Fibroblast of villous mesenchyme (primary cell): ENCODE measurements at regions not wholly inside any gene's neighbourhood (a gene's known extent, or its start where the extent isn't known, plus 50 kb on each side); places are given as distances from the start of the nearest gene placed in this dataset.

Experiments used
- DNase-seq: peaks from one replicate; pipeline ENCODE4 v3.0.0-alpha.2; 2010; ENCODE audit warnings: low read depth
- H3K4me3 ChIP-seq: 2 replicates; pipeline ENCODE4 v1.5.1; 2011; ENCODE audit warnings: low read depth, mild to moderate bottlenecking, low read length
- TF ChIP-seq, protein P1 (sequence below): IDR thresholded peaks from 2 replicates; pipeline ENCODE4 v1.5.1; 2012; ENCODE audit warnings: low read depth, mild to moderate bottlenecking, low read length; ENCODE audit not compliant: insufficient read depth

DNA sequence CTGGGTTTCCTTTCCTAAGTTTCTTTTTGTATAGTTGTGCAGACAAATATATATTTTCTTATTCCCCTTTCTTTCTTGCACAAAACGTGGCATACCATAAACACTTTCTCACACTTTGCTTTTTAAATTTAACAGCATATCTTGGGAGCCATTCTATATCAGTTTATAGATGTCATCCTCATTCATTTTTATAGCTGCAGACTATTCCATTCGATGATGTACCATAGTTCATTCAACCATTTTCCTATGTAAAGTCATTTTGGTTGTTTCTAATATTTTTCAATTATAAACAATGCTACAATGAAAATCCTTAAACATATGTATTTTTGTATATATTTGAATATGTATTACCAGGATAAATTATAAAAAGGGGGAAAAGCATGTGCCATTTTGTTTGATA, 102.5 kb downstream of the RRM1 start:
- TF ChIP-seq, protein P1, sequence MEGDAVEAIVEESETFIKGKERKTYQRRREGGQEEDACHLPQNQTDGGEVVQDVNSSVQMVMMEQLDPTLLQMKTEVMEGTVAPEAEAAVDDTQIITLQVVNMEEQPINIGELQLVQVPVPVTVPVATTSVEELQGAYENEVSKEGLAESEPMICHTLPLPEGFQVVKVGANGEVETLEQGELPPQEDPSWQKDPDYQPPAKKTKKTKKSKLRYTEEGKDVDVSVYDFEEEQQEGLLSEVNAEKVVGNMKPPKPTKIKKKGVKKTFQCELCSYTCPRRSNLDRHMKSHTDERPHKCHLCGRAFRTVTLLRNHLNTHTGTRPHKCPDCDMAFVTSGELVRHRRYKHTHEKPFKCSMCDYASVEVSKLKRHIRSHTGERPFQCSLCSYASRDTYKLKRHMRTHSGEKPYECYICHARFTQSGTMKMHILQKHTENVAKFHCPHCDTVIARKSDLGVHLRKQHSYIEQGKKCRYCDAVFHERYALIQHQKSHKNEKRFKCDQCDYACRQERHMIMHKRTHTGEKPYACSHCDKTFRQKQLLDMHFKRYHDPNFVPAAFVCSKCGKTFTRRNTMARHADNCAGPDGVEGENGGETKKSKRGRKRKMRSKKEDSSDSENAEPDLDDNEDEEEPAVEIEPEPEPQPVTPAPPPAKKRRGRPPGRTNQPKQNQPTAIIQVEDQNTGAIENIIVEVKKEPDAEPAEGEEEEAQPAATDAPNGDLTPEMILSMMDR = no peak
- no peak for DNase-seq
- no peak overlapping the region for H3K4me3 ChIP-seq

DNA sequence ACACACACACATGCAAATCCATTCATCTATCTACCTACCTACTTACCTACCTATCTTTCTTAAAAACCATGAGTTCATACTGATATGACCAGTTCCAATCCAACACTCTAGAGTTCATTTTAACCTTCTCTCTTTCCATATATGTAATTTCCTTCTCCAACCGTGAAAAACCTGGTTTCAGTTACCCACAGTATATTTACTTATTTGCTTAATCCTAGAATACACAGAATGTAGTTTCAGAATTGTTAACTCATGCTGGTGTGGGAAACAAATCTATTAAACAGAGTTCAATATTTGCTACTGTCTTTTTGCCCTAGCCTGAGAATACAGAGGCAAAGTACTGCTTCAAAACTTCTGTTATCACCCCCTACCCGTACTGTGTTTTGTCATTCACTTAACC, 101.3 kb downstream of the RRM1 start:
- TF ChIP-seq, protein P1 = no peak
- DNase-seq = no peak
- no peak overlapping the region for H3K4me3 ChIP-seq

DNA sequence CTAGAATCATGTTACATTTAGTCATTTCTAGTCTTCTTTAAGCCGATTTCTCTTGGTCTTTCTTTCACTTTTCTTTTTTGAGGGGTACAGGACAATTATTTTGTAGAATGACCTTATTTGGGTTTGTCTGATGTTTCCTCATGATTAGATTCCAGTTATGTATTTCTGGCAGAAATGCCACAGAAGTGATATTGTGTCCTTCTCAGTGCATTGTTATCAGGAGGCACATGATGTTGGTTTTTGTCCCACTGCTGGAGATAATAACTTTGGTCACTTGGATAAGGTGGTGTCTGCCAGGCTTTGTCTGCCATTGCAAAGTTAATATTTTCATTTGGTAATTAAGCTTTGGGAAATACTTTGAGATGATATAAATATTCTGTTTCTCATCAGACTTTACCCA, 100.3 kb downstream of the RRM1 start:
- no peak overlapping the region for H3K4me3 ChIP-seq
- no peak for DNase-seq
- TF ChIP-seq, protein P1 = no peak

DNA sequence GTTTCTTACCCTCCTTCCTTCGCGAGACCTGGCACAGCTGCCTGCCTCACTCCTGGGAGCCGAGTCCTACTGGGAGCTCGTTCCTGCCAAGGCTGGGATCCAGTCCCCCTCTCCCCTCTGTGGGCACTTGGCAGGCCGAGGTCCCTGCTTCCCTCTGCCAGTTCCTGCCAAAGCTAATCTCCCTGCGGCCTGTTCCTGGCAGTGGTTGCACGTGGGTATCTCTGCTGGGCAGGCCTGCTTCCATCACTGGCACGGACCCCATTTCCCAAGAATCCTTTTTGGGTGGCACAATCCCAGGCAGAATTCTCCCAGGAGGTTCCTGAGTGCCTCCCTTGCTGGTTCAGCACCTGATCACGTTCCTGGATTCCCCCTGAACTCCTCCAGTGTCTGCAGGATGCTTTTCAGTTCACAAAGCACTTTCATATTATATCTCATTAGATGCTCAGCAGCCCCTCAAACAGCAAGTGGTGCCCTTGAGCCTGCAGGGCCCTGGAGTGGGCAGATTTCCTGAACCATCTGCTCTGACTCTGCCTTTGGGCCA, 96.5 kb downstream of the RRM1 start:
- H3K4me3 ChIP-seq = no peak overlapping the region
- DNase-seq = no peak
- TF ChIP-seq, protein P1 = no peak

DNA sequence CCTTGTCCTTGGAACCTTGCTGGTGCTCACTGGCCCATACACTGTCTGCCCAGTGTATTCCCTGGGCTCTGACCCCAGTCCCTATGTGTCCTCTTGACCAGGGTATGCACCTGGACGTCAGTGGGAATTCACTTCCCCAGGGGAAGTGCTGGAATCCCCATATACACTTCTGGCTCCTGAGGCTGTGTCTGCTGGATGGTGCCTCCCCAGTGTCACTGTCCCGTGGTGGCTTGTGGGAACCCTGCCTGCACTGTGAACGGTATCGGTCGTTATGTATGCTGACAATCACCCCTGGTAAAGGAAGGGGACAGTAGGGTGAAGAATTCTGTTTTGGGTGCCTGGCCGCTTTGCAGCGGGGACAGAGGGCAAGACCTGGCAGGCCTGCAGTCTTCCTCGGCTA, 95.9 kb downstream of the RRM1 start:
- DNase-seq = no peak
- H3K4me3 ChIP-seq = no peak overlapping the region
- TF ChIP-seq, protein P1 = no peak

DNA sequence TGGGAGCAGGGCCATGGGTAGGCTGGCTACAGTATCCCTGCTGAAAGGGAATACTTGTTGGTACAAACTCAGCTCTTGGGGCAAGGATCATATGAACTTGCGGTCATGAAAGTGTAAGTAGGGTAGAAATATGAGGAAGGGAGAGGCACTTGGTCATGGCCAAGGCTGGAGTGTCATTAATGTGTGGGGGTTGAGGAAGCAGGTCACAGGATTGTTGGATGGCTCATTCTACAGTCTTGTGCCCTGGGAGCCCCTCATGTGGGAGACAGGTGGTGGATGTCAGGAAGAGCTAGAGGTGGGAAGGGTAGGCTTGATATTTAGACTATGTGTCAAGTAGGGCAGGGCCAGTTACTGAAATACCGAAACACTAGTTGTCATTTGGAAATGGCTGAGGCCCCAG, 95.5 kb downstream of the RRM1 start:
- H3K4me3 ChIP-seq = no peak overlapping the region
- no peak for DNase-seq
- TF ChIP-seq, protein P1 = no peak
